Fibroblast of villous mesenchyme (primary cell): ENCODE measurements at regions not wholly inside any gene's neighbourhood (a gene's known extent, or its start where the extent isn't known, plus 50 kb on each side); places are given as distances from the start of the nearest gene placed in this dataset.

ENCODE experiments used
- DNase-seq: peaks from one replicate; pipeline ENCODE4 v3.0.0-alpha.2; 2010; ENCODE audit warnings: low read depth
- H3K4me3 ChIP-seq: 2 replicates; pipeline ENCODE4 v1.5.1; 2011; ENCODE audit warnings: low read depth, mild to moderate bottlenecking, low read length
- TF ChIP-seq, protein P1 (sequence below): IDR thresholded peaks from 2 replicates; pipeline ENCODE4 v1.5.1; 2012; ENCODE audit warnings: low read depth, mild to moderate bottlenecking, low read length; ENCODE audit not compliant: insufficient read depth

DNA sequence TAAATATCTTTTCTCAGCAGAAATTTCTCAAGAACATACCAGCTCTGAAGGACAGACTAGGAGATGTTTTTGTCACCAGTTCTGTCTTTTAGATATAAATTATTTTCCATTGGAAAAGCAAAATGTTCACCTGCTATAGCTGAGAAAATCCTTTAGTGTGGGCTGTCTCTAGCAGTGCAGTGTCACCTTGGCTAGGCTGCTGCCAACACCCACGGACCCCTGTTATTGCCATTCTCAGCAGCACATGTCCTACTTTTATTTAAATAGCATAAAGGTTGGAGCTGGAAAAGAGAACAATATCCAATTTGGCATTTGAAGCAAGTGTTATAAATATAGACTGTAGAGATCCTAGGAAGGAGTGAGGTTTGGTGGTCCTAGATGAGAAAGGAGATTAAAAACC is 156.4 kb downstream of the TPH2 start:
- no peak overlapping the region for H3K4me3 ChIP-seq
- DNase-seq = no peak
- TF ChIP-seq, protein P1, sequence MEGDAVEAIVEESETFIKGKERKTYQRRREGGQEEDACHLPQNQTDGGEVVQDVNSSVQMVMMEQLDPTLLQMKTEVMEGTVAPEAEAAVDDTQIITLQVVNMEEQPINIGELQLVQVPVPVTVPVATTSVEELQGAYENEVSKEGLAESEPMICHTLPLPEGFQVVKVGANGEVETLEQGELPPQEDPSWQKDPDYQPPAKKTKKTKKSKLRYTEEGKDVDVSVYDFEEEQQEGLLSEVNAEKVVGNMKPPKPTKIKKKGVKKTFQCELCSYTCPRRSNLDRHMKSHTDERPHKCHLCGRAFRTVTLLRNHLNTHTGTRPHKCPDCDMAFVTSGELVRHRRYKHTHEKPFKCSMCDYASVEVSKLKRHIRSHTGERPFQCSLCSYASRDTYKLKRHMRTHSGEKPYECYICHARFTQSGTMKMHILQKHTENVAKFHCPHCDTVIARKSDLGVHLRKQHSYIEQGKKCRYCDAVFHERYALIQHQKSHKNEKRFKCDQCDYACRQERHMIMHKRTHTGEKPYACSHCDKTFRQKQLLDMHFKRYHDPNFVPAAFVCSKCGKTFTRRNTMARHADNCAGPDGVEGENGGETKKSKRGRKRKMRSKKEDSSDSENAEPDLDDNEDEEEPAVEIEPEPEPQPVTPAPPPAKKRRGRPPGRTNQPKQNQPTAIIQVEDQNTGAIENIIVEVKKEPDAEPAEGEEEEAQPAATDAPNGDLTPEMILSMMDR = no peak

DNA sequence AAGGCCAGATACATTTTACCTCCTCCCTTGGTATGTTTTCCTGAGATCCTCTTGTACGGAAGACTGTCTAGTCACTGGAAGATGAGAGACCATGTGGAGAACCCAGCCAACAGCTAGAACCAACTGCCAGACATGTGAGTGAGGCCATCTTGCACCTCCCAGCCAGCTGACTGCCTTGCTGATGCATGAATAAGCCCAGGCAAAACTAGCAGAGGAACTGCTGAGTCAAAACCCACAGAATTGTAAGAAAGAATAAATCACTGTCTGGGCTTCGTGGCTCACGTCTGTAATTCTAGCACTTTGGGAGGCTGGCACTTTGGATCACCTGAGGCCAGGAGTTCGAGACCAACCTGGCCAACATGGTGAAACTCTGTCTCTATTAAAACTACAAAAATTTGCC is 160.0 kb downstream of the TPH2 start:
- H3K4me3 ChIP-seq = no peak overlapping the region
- TF ChIP-seq, protein P1 = no peak
- no peak for DNase-seq

DNA sequence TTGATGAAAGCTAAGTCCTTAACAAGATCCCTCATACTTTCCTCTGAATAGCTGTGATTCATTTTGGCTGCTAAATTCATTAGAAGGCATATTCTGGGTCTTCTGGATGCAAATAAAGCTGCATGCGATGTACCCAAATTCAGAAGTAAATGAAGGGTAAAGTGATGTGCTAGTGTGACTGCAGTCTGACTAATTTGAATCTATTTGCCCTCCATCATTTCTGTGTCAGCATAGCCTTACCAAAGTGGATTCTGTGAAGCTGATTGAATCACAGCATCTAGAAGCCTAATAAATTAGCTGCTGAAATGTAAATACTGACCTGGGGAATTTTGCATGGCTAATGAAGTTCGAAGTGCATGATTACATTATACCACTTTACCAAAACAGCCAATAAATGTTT is 162.2 kb downstream of the TPH2 start:
- TF ChIP-seq, protein P1 = no peak
- H3K4me3 ChIP-seq = no peak overlapping the region
- no peak for DNase-seq

DNA sequence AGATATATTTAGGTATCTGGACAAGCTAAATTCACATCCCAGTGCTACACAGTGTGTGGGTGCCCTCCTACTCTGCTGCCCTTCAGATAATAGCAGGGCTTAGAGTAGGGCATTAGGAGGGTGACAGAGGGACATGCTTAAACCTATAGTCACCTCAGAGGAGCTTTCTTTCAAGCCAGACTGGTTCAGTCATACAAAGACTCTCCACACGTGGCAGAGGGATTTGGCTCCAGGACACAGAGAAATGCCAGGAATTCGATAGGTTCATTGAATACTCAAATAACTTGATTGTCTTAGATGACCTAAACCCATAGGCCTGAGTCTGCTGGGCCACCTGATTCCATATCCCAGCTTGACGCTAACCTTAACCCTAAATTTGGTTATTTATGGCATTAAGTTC is 163.5 kb downstream of the TPH2 start:
- H3K4me3 ChIP-seq = no peak overlapping the region
- TF ChIP-seq, protein P1 = no peak
- no peak for DNase-seq

DNA sequence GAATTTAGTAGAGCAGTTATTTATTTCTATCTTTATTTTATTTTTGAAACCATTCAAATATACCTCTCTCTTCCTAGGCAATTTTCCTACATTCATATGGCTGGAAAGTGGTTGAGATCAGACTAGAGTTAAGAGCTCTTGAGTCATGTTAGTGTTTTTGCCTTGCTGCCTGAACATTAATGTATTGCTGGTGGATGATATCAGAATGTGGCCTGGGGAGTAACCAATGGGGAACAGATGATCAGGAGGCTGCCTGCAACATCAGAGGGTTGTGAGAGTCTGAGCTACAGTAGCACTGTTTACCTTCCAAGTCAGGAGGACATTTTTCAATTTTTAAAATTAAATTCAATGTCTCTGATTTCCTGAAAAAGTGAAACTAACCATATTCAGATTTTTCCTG is 166.3 kb upstream of the TRHDE start:
- no peak for DNase-seq
- no peak overlapping the region for H3K4me3 ChIP-seq
- TF ChIP-seq, protein P1 = no peak

DNA sequence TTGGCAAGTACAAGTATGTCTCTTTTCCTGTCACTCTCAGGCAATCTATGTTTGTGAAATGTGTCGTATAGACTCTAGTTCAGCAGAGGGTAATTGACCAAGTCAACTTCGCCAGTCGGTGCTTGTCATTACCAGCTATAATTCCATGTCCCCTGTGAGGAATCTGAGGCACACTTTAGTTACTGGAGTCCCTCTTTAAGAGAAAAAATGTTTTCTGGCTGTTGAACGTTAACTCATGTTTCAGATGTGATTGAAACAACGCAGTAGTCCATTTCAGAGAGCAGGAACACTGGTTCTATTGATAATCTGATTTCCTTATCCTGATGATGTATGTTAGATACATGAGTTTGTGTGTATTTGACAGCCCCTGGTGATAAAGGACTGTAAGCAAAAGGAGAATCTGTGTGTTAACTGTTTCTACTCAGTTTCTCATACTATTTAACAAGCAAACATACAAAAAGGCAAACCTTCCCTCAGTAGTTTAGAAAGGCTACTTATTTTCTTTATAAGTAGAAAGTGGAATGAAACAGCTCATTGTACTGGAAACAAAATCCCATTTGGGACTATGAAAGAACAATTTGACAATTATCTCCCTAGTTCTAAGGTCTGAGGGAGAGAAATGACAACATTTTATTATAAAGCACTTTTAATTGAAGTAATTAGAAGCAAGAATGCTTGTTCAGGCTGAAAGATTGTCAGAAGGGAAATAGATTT is 161.1 kb upstream of the TRHDE start:
- TF ChIP-seq, protein P1 = no peak
- DNase-seq = no peak
- no peak overlapping the region for H3K4me3 ChIP-seq

DNA sequence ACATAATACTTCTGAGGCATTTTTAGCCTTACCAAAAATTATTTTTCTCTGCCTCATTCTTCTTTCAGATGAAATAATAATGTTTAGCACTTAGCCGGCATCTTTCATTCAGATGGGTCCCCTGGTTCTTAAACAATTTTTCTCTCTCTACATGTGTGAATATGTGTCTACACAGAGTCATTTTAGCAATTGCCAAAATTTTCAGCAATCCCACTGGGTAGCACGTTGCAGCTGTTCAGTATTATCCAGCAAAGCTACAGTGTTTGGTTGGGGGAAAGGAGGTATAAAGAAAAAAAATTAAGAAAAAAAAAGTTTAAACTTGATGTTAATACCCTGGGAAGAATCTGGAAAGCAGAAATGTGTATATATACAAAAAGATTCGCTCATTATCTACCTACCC is 160.5 kb upstream of the TRHDE start:
- DNase-seq = no peak
- TF ChIP-seq, protein P1 = no peak
- H3K4me3 ChIP-seq = no peak overlapping the region
